SU-DHL-6 (cell line): ENCODE measurements at regions not wholly inside any gene's neighbourhood (a gene's known extent, or its start where the extent isn't known, plus 50 kb on each side); places are given as distances from the start of the nearest gene placed in this dataset.

ENCODE experiments used
- H2AFZ ChIP-seq: fragments of 200-600 bp; sonication (generic); 2 replicates; pipeline ENCODE4 v1.6.1; 2014; ENCODE audit warnings: low read depth, mild to moderate bottlenecking, moderate library complexity, mixed read lengths, antibody characterized with exemption, low read length; ENCODE audit not compliant: severe bottlenecking
- H3F3A ChIP-seq: fragments of 200-600 bp; shearing (Covaris generic); 2 replicates; pipeline ENCODE4 v1.6.0; 2016; ENCODE audit warnings: antibody characterized with exemption, mild to moderate bottlenecking; ENCODE audit not compliant: insufficient read depth
- H3K27ac ChIP-seq: fragments of 200-600 bp; sonication (generic); 2 replicates; pipeline ENCODE4 v1.5.1; 2016; ENCODE audit warnings: low read depth, mild to moderate bottlenecking, low read length, moderate library complexity, mixed read lengths
- H3K27me3 ChIP-seq: fragments of 200-600 bp; sonication (generic), shearing (Covaris generic); 2 replicates; pipeline ENCODE4 v1.6.0; 2014; ENCODE audit warnings: mild to moderate bottlenecking, low read length
- H3K36me3 ChIP-seq: fragments of 200-600 bp; sonication (generic); 2 replicates; pipeline ENCODE4 v1.6.1; 2014; ENCODE audit warnings: mild to moderate bottlenecking, low read length, mixed read lengths
- H3K4me2 ChIP-seq: fragments of 300-600, 200-600 bp; shearing (Covaris generic), sonication (generic); 2 replicates; pipeline ENCODE4 v1.6.0; 2014; ENCODE audit warnings: low read length, low read depth, mild to moderate bottlenecking; ENCODE audit not compliant: poor library complexity, severe bottlenecking
- H3K4me3 ChIP-seq: fragments of 200-600 bp; sonication (generic); 2 replicates; pipeline ENCODE4 v1.5.1; 2014; ENCODE audit warnings: antibody characterized with exemption, low read length, mild to moderate bottlenecking, mixed read lengths; ENCODE audit not compliant: insufficient read depth, poor library complexity, severe bottlenecking
- H3K79me2 ChIP-seq: fragments of 200-600 bp; sonication (generic); 2 replicates; pipeline ENCODE4 v1.6.1; 2014; ENCODE audit warnings: mild to moderate bottlenecking, low read length, moderate library complexity; ENCODE audit not compliant: insufficient read depth
- H3K9ac ChIP-seq: fragments of 200-600 bp; sonication (generic); 2 replicates; pipeline ENCODE4 v1.7.0; 2014; ENCODE audit warnings: mild to moderate bottlenecking, low read length
- H3K9me2 ChIP-seq: fragments of 200-600 bp; sonication (generic); replicated peaks from 2 replicates; pipeline ENCODE4 v1.6.1; 2014; ENCODE audit warnings: low read length; ENCODE audit not compliant: insufficient read depth
- H3K9me3 ChIP-seq: fragments of 200-600 bp; sonication (generic); 2 replicates; pipeline ENCODE4 v1.6.1; 2014; ENCODE audit warnings: low read length, mixed read lengths; ENCODE audit not compliant: insufficient read depth
- H4K20me1 ChIP-seq: fragments of 200-600 bp; sonication (generic); 2 replicates; pipeline ENCODE4 v1.6.1; 2014; ENCODE audit warnings: low read depth, mild to moderate bottlenecking, antibody characterized with exemption, low read length, moderate library complexity, mixed read lengths
- CTCF ChIP-seq: fragments of 200-600 bp; sonication (generic); IDR thresholded peaks from one replicate; pipeline ENCODE4 v1.5.1; 2017; ENCODE audit warnings: antibody characterized with exemption, mild to moderate bottlenecking, low read length, moderate library complexity; ENCODE audit not compliant: insufficient read depth, poor library complexity, severe bottlenecking
- EZH2phosphoT487 ChIP-seq: fragments of 200-600 bp; sonication (generic), shearing (Covaris generic); conservative IDR thresholded peaks from 2 replicates; pipeline ENCODE4 v1.6.1; 2018; ENCODE audit warnings: mild to moderate bottlenecking, antibody characterized with exemption, low read length, moderate library complexity, mixed read lengths

GRCh38 chr10:120381931-120382330, 75.1 kb upstream of the PLPP4 start:
- Histone ChIP-seq H3K4me2 (no peak overlapping the region), H3K4me3 (no peak overlapping the region), H3K36me3 (no peaks in the 10 kb centered on the region), H3K79me2 (no peaks in the 10 kb centered on the region), H3K9me3 (no peaks in the 10 kb centered on the region), H2AFZ (no peak overlapping the region), H3K27ac (no peak overlapping the region), H4K20me1 (no peaks in the 10 kb centered on the region), H3K27me3 (no peaks in the 10 kb centered on the region), H3F3A (no peaks in the 10 kb centered on the region), H3K9ac (no peak overlapping the region), H3K9me2 (no peaks in the 10 kb centered on the region)
- TF ChIP-seq EZH2phosphoT487 (no peak), CTCF (no peak)

- Histone ChIP-seq H3K9ac (no peak overlapping the region), H3K4me2 (no peak overlapping the region), H3K79me2 (no peaks in the 10 kb centered on the region), H4K20me1 (no peaks in the 10 kb centered on the region), H2AFZ (no peak overlapping the region), H3F3A (no peaks in the 10 kb centered on the region), H3K9me2 (no peaks in the 10 kb centered on the region), H3K9me3 (no peaks in the 10 kb centered on the region), H3K27ac (no peak overlapping the region), H3K27me3 (no peaks in the 10 kb centered on the region), H3K4me3 (no peak overlapping the region), H3K36me3 (no peaks in the 10 kb centered on the region)
- no peak for TF ChIP-seq EZH2phosphoT487
- no peak for TF ChIP-seq CTCF
These were observed 74.7 kb upstream of the PLPP4 start for GRCh38 chr10:120382360-120382759.

- Histone ChIP-seq H3K36me3 (no peaks in the 10 kb centered on the region), H2AFZ (no peak overlapping the region), H3K9me3 (no peaks in the 10 kb centered on the region), H3K4me2 (no peak overlapping the region), H3K4me3 (no peak overlapping the region), H3K27ac (no peak overlapping the region), H3K9ac (no peak overlapping the region), H4K20me1 (no peaks in the 10 kb centered on the region), H3F3A (no peaks in the 10 kb centered on the region), H3K27me3 (no peaks in the 10 kb centered on the region), H3K79me2 (no peaks in the 10 kb centered on the region), H3K9me2 (no peaks in the 10 kb centered on the region)
- TF ChIP-seq CTCF: no peak
- no peak for TF ChIP-seq EZH2phosphoT487
These were observed 71.0 kb upstream of the PLPP4 start for GRCh38 chr10:120385992-120386391.
